Transverse colon (tissue), 4 donors: ENCODE measurements at regions not wholly inside any gene's neighbourhood (a gene's known extent, or its start where the extent isn't known, plus 50 kb on each side); places are given as distances from the start of the nearest gene placed in this dataset.

Source experiments
- EP300 ChIP-seq: sonication (generic); formaldehyde crosslinking; IDR thresholded peaks from one replicate; pipeline ENCODE4 v1.6.1; 2017; ENCODE audit warnings: antibody characterized with exemption, low read depth
- POLR2A ChIP-seq: fragments of 450-650 bp; IDR thresholded peaks from one replicate; pipeline ENCODE4 v1.6.1; 2016; ENCODE audit warnings: antibody characterized with exemption, mild to moderate bottlenecking, moderate library complexity
- POLR2AphosphoS5 ChIP-seq, 3 donors: sonication (generic); formaldehyde crosslinking; IDR thresholded peaks; one replicate each; pipeline ENCODE4 v1.6.1; 2016; ENCODE audit warnings: antibody characterized with exemption in 3 of 3
- TF ChIP-seq, protein P1 (sequence below), 5 experiments: fragments of 200-600 bp in 3 of 5; fragments of 450-650 bp in 2 of 5; sonication (generic) in 3 of 5; IDR thresholded peaks; 1 replicate in 2 of 5; 2 replicates in 3 of 5; pipeline ENCODE4 v1.5.1; 2016 to 2017; ENCODE audit warnings: antibody characterized with exemption in 5 of 5, inconsistent platforms in 3 of 5, mild to moderate bottlenecking in 2 of 5, moderate library complexity in 1 of 5

DNA sequence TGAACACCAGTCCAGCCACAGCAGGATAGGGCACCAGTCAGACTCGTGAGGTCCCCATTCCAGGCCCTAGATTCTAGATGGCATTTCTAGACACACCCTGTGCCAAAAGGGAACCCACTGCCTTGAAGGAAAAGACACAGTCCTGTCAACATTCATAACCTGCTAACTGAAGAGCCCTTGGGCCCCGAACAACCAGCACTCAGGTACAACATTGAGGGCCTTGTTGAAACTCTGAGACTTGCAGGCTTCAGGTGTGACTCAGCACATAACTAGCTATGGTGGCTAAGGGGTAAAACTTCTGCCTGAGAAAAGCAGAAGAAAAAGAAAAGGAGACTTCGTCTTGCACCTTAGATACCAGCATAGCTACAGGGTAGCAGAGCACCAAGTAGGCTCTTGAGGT is 252.9 kb upstream of the GRID2 start:
- TF ChIP-seq, protein P1, sequence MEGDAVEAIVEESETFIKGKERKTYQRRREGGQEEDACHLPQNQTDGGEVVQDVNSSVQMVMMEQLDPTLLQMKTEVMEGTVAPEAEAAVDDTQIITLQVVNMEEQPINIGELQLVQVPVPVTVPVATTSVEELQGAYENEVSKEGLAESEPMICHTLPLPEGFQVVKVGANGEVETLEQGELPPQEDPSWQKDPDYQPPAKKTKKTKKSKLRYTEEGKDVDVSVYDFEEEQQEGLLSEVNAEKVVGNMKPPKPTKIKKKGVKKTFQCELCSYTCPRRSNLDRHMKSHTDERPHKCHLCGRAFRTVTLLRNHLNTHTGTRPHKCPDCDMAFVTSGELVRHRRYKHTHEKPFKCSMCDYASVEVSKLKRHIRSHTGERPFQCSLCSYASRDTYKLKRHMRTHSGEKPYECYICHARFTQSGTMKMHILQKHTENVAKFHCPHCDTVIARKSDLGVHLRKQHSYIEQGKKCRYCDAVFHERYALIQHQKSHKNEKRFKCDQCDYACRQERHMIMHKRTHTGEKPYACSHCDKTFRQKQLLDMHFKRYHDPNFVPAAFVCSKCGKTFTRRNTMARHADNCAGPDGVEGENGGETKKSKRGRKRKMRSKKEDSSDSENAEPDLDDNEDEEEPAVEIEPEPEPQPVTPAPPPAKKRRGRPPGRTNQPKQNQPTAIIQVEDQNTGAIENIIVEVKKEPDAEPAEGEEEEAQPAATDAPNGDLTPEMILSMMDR (IDR thresholded peaks at IDR 0.05), result no peak
- TF ChIP-seq POLR2AphosphoS5 (IDR thresholded peaks at IDR 0.05), result no peak
- no peak for TF ChIP-seq POLR2A
- TF ChIP-seq EP300, result no peak
